Activated naive CD8-positive, alpha-beta T cell treated with anti-CD3 and anti-CD28 coated beads, Interleukin-2, amount 50 U/mL, for 24 hours (primary cell): ENCODE measurements at regions not wholly inside any gene's neighbourhood (a gene's known extent, or its start where the extent isn't known, plus 50 kb on each side); places are given as distances from the start of the nearest gene placed in this dataset.

ENCODE experiments used
- ATAC-seq: fragments of 150-1000 bp; cut with Tn5 transposase; one replicate; pipeline ENCODE4 v1.10.0; 2021
- DNase-seq: peaks from one replicate; pipeline ENCODE4 v3.0.0; 2021
- H3K27ac Mint-ChIP-seq: one replicate; pipeline ENCODE4 v1.8.0; 2021; ENCODE audit warnings: mild to moderate bottlenecking, mixed read lengths
- H3K27me3 Mint-ChIP-seq: one replicate; pipeline ENCODE4 v1.8.0; 2021; ENCODE audit warnings: mixed read lengths
- H3K36me3 Mint-ChIP-seq: one replicate; pipeline ENCODE4 v1.8.0; 2021; ENCODE audit warnings: low read depth, mixed read lengths
- H3K4me1 Mint-ChIP-seq: one replicate; pipeline ENCODE4 v1.8.0; 2021; ENCODE audit warnings: mixed read lengths
- H3K4me3 Mint-ChIP-seq: one replicate; pipeline ENCODE4 v1.8.0; 2021; ENCODE audit warnings: mild to moderate bottlenecking, moderate library complexity, mixed read lengths
- H3K9me3 Mint-ChIP-seq: one replicate; pipeline ENCODE4 v1.8.0; 2021; ENCODE audit warnings: mixed read lengths

DNA sequence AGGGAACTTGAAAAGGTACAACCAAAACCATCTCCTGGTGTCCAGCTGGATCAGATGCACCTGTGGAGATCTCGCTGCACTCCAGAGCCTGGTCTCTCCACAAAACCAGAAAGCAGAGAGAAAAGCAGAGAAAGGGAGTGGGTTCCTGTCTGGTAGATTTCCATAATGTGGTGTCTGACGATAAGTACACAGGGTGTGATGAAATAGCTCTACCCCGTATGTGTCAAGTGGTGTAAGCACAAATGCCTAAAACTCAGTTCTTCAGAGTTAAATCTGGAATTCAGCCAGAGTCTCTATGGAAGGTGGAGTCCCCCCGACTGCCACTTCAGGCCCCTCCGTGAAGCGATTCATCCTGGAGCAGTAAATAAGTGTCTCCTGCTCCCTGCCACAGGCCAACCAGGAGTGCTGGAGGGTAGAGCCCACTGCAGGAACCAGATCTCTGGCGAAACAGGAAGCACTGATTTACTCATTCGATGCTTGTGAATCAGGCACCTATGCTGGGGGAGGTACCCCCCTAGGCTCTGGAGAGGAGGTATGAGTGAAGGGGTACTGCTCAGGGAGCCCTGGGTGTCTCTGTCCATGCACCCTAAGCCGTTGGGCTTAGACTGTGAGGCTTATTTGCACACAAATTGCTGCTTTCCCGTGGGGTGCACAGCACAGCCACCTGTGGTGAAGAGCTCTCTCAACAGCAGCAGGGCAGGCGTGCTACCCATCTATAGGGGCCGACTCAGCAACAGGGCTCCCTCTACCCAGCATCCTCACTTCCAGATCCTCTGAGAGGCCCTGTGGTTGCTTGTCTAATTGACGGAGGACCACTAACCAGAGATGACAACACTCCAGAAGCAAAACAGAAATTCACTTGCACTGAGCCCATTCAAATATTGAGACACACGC, 97.1 kb upstream of the MYOCD start:
- no peak overlapping the region for H3K27ac Mint-ChIP-seq
- DNase-seq (no peak), ATAC-seq (no peak)
- H3K4me3 Mint-ChIP-seq: no peak overlapping the region
- no peaks in the 10 kb centered on the region for H3K4me1 Mint-ChIP-seq
- peaks cover 12% of the 10 kb centered on the region for H3K9me3 Mint-ChIP-seq
- peaks cover 3% of the 10 kb centered on the region for H3K27me3 Mint-ChIP-seq
- no peaks in the 10 kb centered on the region for H3K36me3 Mint-ChIP-seq

DNA sequence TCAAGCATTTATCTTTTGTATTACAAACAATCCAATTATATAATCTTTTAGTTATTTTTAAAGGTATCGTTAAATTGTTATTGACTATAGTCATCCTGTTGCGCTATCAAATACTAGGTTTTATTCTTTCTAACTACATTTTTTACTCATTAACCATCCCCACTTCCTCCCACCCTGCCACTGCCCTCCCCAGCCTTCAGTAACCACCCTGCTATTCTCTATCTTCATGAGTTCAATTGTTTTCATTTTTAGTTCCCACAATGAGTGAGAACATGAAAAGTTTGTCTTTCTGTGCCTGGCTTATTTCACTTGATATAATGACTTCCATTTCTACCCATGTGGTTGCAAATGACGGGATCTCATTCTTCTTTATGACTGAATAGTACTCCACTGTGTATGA, 94.1 kb upstream of the MYOCD start:
- Mint-ChIP-seq H3K4me1 (no peaks in the 10 kb centered on the region), H3K4me3 (no peak overlapping the region)

DNA sequence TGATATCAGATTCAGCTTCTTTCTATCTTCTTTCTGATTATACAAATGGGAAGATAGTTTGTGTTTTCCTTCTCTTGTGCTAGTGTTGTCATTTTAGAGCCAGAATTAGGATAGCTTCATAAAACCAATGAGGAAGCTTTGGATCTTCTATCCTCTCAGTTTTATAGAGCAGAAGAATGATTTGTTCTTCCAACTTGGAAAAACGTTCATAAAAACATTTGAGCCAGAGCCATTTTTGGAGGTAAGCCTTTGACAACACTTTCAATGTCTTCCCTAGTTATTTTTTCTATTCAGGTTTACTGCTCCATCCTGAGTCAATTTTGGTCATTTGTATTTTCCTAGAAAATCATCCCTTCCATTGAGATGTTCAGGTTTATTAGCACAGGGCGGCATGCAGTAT, 91.2 kb upstream of the MYOCD start:
- no peak overlapping the region for H3K4me3 Mint-ChIP-seq
- H3K27me3 Mint-ChIP-seq: no peaks in the 10 kb centered on the region
- H3K9me3 Mint-ChIP-seq: peaks cover 8% of the 10 kb centered on the region
- H3K27ac Mint-ChIP-seq: no peak overlapping the region
- ATAC-seq (no peak), DNase-seq (no peak)
- no peaks in the 10 kb centered on the region for H3K4me1 Mint-ChIP-seq
- no peaks in the 10 kb centered on the region for H3K36me3 Mint-ChIP-seq

More for the DNA sequence above, 94.1 kb upstream of the MYOCD start:
- DNase-seq (no peak), ATAC-seq (no peak)
- Mint-ChIP-seq H3K27ac (no peak overlapping the region), H3K36me3 (no peaks in the 10 kb centered on the region), H3K27me3 (no peaks in the 10 kb centered on the region), H3K9me3 (peaks cover 8% of the 10 kb centered on the region)

DNA sequence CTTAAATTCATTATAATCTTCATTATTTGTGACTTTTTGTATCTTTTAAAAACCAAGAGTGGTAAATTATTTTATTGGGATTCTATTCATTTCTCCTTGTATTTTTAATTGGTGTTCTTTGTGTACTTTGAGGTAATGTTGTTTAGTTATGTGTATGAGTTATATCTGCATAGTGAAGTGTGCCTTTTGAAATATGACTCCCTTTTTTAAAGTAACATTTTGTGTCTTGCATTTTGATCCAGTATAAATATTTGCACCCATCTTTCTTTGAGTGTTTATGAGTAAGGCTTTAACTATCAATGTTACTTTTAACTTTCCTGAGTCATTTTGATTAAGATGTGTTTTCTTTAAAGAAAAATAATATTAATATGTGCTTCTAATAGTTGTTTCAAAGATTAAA, 90.0 kb upstream of the MYOCD start:
- Mint-ChIP-seq H3K36me3 (no peaks in the 10 kb centered on the region), H3K27ac (no peak overlapping the region), H3K27me3 (no peaks in the 10 kb centered on the region), H3K4me3 (no peak overlapping the region), H3K4me1 (no peaks in the 10 kb centered on the region), H3K9me3 (peaks cover 5% of the 10 kb centered on the region)
- ATAC-seq (no peak), DNase-seq (no peak)

DNA sequence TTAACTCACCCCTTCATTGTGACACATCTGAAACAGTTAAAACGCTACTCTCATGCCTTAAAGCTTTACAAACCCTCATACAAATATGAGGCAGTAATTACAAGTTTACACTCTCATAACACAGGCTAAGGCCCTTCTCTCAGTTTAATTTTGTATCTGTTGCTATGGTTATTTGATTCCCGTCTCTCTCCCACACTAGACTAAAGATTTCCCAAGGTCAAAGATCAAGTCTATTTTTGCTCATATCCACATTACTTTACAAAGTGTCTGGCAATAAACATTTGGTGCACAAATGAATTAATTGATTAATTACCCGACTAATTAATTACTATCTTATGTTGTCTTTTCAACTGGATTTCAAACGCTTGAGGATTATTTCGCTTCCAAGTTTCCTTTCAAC, 86.4 kb upstream of the MYOCD start:
- H3K4me1 Mint-ChIP-seq: no peaks in the 10 kb centered on the region
- ATAC-seq: no peak

DNA sequence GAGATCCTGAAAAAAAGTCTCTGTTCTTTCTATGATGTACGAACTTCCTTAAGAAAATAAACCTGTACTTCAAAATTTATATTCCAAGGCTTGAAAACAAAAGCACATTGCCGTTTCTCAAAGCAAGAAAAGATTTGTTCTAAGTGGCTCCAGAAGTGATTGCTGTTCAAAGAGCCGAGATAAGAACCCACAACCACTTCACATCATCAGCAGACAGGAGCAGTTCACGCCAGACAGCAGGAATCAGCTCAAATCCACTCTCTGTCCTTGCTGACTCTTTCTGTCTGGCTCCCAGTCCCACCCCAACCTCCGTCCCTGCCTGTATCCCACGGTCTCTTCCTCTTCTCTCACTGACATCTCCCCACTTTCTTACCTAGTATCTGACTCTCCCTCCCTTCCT, 85.0 kb upstream of the MYOCD start:
- Mint-ChIP-seq H3K36me3 (no peaks in the 10 kb centered on the region), H3K4me3 (no peak overlapping the region), H3K9me3 (peaks cover 8% of the 10 kb centered on the region), H3K27ac (no peak overlapping the region), H3K27me3 (peaks cover 5% of the 10 kb centered on the region), H3K4me1 (no peaks in the 10 kb centered on the region)
- ATAC-seq: no peak
- DNase-seq: no peak

More for the DNA sequence above, 86.4 kb upstream of the MYOCD start:
- peaks cover 5% of the 10 kb centered on the region for H3K27me3 Mint-ChIP-seq
- H3K9me3 Mint-ChIP-seq: no peaks in the 10 kb centered on the region
- no peak for DNase-seq
- H3K4me3 Mint-ChIP-seq: no peak overlapping the region
- H3K36me3 Mint-ChIP-seq: no peaks in the 10 kb centered on the region
- no peak overlapping the region for H3K27ac Mint-ChIP-seq

DNA sequence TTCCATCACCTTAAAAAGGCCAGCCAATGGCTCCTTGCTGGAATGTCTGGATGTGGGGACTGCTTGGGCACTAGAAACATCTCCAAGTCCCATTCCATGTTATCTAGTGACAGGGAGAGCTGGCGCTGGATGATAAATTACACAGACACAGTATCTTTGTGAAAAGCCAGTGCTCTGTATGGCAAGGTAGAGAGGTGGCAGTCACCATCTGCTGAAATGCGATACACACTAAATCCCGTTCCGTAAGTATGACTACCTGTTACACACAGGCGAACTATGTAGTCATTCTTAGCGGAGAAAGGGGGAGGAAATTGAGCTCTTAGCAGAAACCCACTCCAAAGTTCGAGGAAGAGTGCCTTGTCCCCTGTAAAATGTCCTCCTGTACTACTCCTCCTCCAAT, 81.0 kb upstream of the MYOCD start:
- peaks cover 5% of the 10 kb centered on the region for H3K27me3 Mint-ChIP-seq
- DNase-seq: no peak
- no peak for ATAC-seq
- H3K36me3 Mint-ChIP-seq: no peaks in the 10 kb centered on the region
- H3K9me3 Mint-ChIP-seq: peaks cover 18% of the 10 kb centered on the region
- H3K4me3 Mint-ChIP-seq: no peak overlapping the region
- no peaks in the 10 kb centered on the region for H3K4me1 Mint-ChIP-seq
- no peak overlapping the region for H3K27ac Mint-ChIP-seq

DNA sequence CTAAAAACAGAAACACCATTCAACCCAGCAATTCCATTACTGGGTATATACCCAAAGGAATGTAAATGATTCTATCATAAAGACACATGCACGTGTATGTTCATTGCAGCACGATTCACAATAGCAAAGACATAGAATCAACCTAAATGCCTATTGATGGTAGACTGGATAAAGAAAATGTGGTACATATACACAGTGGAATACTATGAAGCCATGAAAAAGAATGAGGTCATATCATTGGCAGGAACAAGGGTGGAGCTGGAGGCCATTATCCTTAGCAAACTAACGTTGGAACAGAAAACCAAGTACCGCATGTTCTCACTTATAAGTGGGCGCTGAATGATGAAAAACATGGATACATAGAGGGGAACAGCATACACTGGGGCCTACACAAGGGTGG, 77.2 kb upstream of the MYOCD start:
- no peak for DNase-seq
- Mint-ChIP-seq H3K4me3 (no peak overlapping the region), H3K36me3 (no peaks in the 10 kb centered on the region), H3K27me3 (no peaks in the 10 kb centered on the region), H3K9me3 (peaks cover 24% of the 10 kb centered on the region), H3K27ac (no peak overlapping the region), H3K4me1 (no peaks in the 10 kb centered on the region)
- ATAC-seq: no peak

DNA sequence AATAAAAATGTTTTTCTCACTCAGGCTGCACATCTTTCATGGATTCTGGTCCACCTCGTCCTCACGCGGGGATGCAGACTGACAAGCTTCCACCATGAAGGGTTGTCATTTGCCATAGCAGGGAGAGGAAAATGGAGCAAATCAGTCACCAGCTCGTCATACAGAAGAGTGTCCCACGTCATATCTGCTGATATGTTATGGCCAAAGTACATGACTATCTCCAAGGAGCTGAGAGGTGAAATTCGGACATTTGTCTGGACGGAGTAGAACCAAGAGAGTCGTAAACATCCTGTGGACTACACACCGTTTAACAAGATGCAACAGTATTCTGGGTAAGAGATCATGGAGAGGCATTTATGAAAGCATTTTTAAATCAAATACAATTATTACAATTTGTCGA, 75.3 kb upstream of the MYOCD start:
- H3K27ac Mint-ChIP-seq: no peak overlapping the region
- no peaks in the 10 kb centered on the region for H3K27me3 Mint-ChIP-seq
- H3K36me3 Mint-ChIP-seq: no peaks in the 10 kb centered on the region
- DNase-seq (no peak), ATAC-seq (no peak)
- H3K4me3 Mint-ChIP-seq: no peak overlapping the region
- H3K4me1 Mint-ChIP-seq: no peaks in the 10 kb centered on the region
- peaks cover 23% of the 10 kb centered on the region for H3K9me3 Mint-ChIP-seq

DNA sequence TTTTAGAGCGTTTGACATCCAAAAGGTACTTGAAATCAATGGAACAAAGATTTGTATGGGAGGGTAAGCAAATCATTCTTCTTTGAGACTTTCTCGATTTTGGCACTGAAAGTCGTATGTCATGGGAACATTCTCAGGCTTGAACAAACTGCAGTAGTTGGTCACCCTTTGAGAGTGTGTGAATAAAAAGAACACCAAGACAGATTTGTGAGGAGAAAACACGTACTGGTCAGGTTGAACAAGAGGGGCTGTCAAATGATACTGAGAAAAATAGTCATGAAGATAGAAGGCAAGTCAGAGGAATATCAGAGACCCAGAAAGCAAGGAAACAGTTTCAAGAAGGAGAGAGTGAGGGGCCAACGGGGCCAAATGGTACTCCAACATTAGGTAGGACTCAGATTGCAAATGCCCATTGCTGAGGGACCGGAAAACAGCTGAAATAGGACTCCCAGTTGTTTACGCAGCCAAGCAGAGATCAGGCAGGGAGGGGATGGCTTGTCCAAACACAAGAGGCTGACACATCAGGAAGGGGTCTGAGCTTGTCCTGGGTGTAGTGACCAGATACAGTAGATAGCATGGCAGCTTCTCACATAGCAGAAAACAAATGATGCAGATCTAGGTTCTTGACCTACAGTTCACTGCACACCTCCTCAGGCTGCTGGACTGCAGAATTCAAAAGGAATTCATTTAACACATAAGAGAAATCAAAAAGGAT, 74.5 kb upstream of the MYOCD start:
- Mint-ChIP-seq H3K4me3 (no peak overlapping the region), H3K27ac (no peak overlapping the region), H3K36me3 (no peaks in the 10 kb centered on the region), H3K4me1 (no peaks in the 10 kb centered on the region), H3K9me3 (peaks cover 18% of the 10 kb centered on the region), H3K27me3 (no peaks in the 10 kb centered on the region)
- ATAC-seq: no peak
- DNase-seq: no peak

DNA sequence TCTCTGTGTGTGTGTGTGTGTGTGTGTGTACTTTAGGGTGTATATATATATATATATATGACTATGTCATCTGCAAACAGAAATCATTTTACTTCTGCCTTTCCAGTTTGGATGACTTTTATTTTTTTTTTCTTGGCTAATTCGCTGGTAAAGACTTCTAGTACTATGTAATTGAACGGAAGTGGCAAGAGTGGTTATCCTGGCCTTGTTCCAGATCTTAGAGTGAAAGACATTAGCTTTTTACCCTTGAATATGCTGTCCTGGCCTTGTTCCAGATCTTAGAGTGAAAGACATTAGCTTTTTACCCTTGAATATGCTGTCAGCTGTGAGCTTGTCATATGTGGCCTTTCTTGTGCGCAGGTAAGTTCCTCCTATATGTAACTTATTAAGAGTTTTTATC, 72.7 kb upstream of the MYOCD start:
- H3K4me1 Mint-ChIP-seq: no peaks in the 10 kb centered on the region

DNA sequence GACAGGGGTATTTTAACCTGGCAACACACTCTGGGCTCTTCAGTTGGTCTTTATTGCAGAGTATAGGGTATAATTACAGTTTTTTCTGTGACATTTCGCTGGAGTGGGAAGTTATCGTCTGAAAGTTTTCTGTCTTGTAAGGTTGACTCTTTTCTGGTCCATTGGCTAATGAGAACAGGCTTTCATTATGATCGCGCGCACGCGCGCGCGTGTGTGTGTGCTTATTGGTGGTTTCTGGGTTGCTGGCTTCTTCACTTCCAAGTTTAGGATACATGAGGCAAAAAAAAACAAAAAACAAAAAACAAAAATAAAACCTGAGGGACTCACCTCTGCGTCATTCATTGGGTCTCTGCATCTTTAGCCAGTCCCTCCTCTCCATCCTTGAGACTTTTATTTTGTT, 68.7 kb upstream of the MYOCD start:
- H3K4me1 Mint-ChIP-seq: no peaks in the 10 kb centered on the region
- DNase-seq: no peak

More for the DNA sequence above, 72.7 kb upstream of the MYOCD start:
- H3K27me3 Mint-ChIP-seq: no peaks in the 10 kb centered on the region
- H3K36me3 Mint-ChIP-seq: no peaks in the 10 kb centered on the region
- H3K27ac Mint-ChIP-seq: no peak overlapping the region
- H3K4me3 Mint-ChIP-seq: no peak overlapping the region
- H3K9me3 Mint-ChIP-seq: peaks cover 18% of the 10 kb centered on the region
- DNase-seq (no peak), ATAC-seq (no peak)

DNA sequence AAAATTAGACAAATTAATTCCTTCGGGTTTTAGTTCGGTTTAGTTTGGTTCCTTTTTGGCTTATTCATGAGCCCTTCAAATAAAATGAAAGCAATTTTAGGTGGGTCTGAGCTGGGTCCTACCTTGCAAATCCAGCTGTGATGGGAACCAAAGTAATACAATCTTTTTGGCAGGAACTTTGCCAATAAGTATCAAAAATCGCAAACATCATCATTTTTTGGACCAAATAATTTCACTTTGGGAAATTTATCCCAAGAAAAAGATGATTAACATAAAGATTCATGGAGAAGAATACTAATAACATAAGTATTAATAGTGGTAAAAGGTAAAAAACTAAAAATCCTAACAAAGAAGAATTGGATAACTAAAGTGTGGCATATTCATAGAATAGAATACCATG, 67.8 kb upstream of the MYOCD start:
- DNase-seq (no peak), ATAC-seq (no peak)
- H3K4me1 Mint-ChIP-seq: no peaks in the 10 kb centered on the region
- peaks cover 1% of the 10 kb centered on the region for H3K27me3 Mint-ChIP-seq
- no peaks in the 10 kb centered on the region for H3K36me3 Mint-ChIP-seq
- H3K27ac Mint-ChIP-seq: no peak overlapping the region
- H3K9me3 Mint-ChIP-seq: peaks cover 6% of the 10 kb centered on the region
- no peak overlapping the region for H3K4me3 Mint-ChIP-seq

More for the DNA sequence above, 68.7 kb upstream of the MYOCD start:
- H3K9me3 Mint-ChIP-seq: peaks cover 10% of the 10 kb centered on the region
- H3K4me3 Mint-ChIP-seq: no peak overlapping the region
- H3K27me3 Mint-ChIP-seq: no peaks in the 10 kb centered on the region
- ATAC-seq: no peak
- no peak overlapping the region for H3K27ac Mint-ChIP-seq
- no peaks in the 10 kb centered on the region for H3K36me3 Mint-ChIP-seq

DNA sequence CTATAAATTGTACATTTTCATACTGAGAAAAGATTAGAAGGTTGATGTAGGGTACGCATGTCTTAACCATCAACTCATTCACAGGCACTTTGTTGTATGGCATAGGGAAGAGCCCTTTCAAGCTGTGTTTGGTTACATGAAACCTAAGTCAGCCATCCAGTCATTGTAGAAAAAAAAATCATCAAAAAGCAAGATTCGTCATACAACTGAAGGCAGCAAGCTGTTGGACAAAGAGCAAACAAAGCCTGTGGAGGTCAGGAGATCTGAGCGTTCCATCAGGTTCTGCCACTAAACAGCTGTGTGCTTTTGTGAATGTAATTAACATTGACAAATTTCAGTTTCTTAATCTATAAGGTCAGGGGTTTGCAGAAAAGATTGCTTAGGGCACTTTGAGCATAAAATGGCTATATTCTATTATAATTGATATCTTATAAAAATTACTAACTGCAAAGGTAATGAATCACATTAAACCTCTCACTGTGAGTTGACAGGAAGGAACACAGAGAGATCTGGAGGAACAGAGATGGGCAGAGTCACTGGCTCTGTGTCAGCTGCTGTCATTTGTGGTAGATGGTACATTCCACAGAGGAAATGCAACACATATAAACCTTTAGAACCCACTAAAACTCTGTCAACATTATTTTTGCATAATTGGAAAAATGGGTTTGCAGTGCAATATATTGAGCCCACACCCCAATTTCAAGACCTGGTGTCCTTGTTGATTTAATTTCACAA, 66.3 kb upstream of the MYOCD start:
- Mint-ChIP-seq H3K4me1 (no peaks in the 10 kb centered on the region), H3K9me3 (peaks cover 4% of the 10 kb centered on the region), H3K4me3 (no peak overlapping the region), H3K36me3 (no peaks in the 10 kb centered on the region), H3K27me3 (peaks cover 1% of the 10 kb centered on the region), H3K27ac (no peak overlapping the region)
- ATAC-seq: no peak
- DNase-seq: no peak

DNA sequence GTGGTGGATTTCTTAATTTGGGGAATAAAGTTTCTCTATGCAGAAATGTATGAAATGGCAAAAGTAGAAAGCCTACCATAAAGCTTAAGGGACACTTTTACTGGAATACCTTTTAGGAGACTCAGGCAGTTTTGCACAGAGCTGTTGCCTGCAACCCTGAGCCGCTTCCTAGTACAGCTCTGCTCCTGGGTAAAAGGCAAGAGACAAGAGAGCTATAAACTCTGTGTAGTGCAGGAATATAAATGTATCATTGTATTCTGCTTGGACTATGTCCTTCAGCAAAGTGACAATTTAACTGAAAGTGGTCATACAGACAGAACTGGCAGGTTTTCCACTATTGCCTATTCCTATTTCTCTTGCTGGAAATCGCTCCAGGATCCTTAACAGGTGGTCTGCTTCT, 65.3 kb upstream of the MYOCD start:
- no peak for ATAC-seq

More for the DNA sequence above, 65.3 kb upstream of the MYOCD start:
- Mint-ChIP-seq H3K9me3 (no peaks in the 10 kb centered on the region), H3K27me3 (peaks cover 1% of the 10 kb centered on the region), H3K4me1 (no peaks in the 10 kb centered on the region), H3K27ac (no peak overlapping the region), H3K36me3 (no peaks in the 10 kb centered on the region), H3K4me3 (no peak overlapping the region)
- DNase-seq: no peak
